HCT116 (cell line): ENCODE measurements at regions not wholly inside any gene's neighbourhood (a gene's known extent, or its start where the extent isn't known, plus 50 kb on each side); places are given as distances from the start of the nearest gene placed in this dataset.

Source experiments
- CEBPB ChIP-seq: IDR thresholded peaks from 2 replicates; pipeline ENCODE4 v1.6.1; 2012; ENCODE audit warnings: low read depth
- CTCF ChIP-seq, 3 experiments: fragments of 200-600 bp in 1 of 3; sonication (generic) in 1 of 3; IDR thresholded peaks in 2 of 3; conservative IDR thresholded peaks in 1 of 3; 2 replicates each; pipeline ENCODE4 v1.5.1; 2012 to 2017; ENCODE audit warnings: low read depth in 2 of 3, low read length in 2 of 3, antibody characterized with exemption in 1 of 3, borderline replicate concordance in 1 of 3, control low read depth in 1 of 3, mild to moderate bottlenecking in 1 of 3, mixed read lengths in 1 of 3, mixed run types in 1 of 3, moderate library complexity in 1 of 3; ENCODE audit not compliant: insufficient read depth in 1 of 3
- MAX ChIP-seq: IDR thresholded peaks from 2 replicates; pipeline ENCODE4 v1.6.1; 2012
- RAD21 ChIP-seq: IDR thresholded peaks from 2 replicates; pipeline ENCODE4 v1.6.1; 2012; ENCODE audit warnings: low read depth, mild to moderate bottlenecking
- SP1 ChIP-seq: IDR thresholded peaks from 2 replicates; pipeline ENCODE4 v1.6.1; 2012; ENCODE audit warnings: low read depth
- ZBTB33 ChIP-seq: IDR thresholded peaks from 2 replicates; pipeline ENCODE4 v1.6.1; 2011; ENCODE audit warnings: mild to moderate bottlenecking, low read length, moderate library complexity; ENCODE audit not compliant: insufficient replicate concordance; ENCODE audit errors: extremely low read depth

- TF ChIP-seq CEBPB (no peak), MAX (no peak), SP1 (no peak), RAD21 (no peak), CTCF (IDR thresholded peaks at IDR 0.05 in 2 of 3, conservative IDR thresholded peaks at IDR 0.05 in 1 of 3; ENCODE audit: borderline replicate concordance in 1 of 3, insufficient read depth in 1 of 3, low read depth in 2 of 3, low read length in 2 of 3) (no peak), ZBTB33 (no peak)
These were observed 74.0 kb upstream of the CENPE start for GRCh38 chr4:103272174-103272573.
